Heart left ventricle (tissue), 13 donors: ENCODE measurements at regions not wholly inside any gene's neighbourhood (a gene's known extent, or its start where the extent isn't known, plus 50 kb on each side); places are given as distances from the start of the nearest gene placed in this dataset.
A peak's percentile ranks its signal among the peaks of the same experiment; 100 is the strongest.

Source experiments
- POLR2A ChIP-seq, 2 donors: fragments of 450-650 bp; IDR thresholded peaks; one replicate each; pipeline ENCODE4 v1.6.1; 2017; ENCODE audit warnings: antibody characterized with exemption in 2 of 2, mild to moderate bottlenecking in 2 of 2, moderate library complexity in 2 of 2
- TF ChIP-seq, protein P1 (sequence below), 12 donors: fragments of 200-600 bp; sonication (generic) in 4 of 12; IDR thresholded peaks; one replicate each; pipeline versions ENCODE4 v1.5.0 to v1.8.0; 2018 to 2022; ENCODE audit warnings: antibody characterized with exemption in 12 of 12, mild to moderate bottlenecking in 5 of 12
- donor health status: ischemic (EF 13 %, LVEDD 7.1; RV severe dilation, severe dysfunction).
- donor health status: DM: no; HTN: yes; CAD: no.
- donor health status: DM: no; HTN: no; CAD: no.
- donor health status: ischemic (EF 25% LVEDD 6.9; RV normal size, moderate dysfunction).
- donor health status: ischemic (EF 25% LVEDD 5.7; RV mildly dilated, moderate dysfunction).
- donor health status: ischemic (EF 35%, LVEDD 5.7; RV mildly dilated, moderate dysfunction).
- donor health status: nonischemic (EF 11% LVEDD 7.7; RV severe dilation, severe dysfunction).
- donor health status: DM: yes; HTN: yes; CAD: no.
- donor health status: PGD.
- donor health status: ischemic (EF 29% LVEDD 5.4; RV normal size, mild dysfunction).
- donor health status: nonischemic (EF 23%, LVEDD 6.1; RV moderate dilation, normal function).

GRCh38 chr12:3342051-3342450 is 149.0 kb upstream of the PRMT8 start:
- TF ChIP-seq, protein P1, sequence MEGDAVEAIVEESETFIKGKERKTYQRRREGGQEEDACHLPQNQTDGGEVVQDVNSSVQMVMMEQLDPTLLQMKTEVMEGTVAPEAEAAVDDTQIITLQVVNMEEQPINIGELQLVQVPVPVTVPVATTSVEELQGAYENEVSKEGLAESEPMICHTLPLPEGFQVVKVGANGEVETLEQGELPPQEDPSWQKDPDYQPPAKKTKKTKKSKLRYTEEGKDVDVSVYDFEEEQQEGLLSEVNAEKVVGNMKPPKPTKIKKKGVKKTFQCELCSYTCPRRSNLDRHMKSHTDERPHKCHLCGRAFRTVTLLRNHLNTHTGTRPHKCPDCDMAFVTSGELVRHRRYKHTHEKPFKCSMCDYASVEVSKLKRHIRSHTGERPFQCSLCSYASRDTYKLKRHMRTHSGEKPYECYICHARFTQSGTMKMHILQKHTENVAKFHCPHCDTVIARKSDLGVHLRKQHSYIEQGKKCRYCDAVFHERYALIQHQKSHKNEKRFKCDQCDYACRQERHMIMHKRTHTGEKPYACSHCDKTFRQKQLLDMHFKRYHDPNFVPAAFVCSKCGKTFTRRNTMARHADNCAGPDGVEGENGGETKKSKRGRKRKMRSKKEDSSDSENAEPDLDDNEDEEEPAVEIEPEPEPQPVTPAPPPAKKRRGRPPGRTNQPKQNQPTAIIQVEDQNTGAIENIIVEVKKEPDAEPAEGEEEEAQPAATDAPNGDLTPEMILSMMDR (IDR thresholded peaks at IDR 0.05): peak; percentile 35 to 78 (median 62)
- TF ChIP-seq POLR2A (IDR thresholded peaks at IDR 0.05): no peak
